ENCODE measurements at regions not wholly inside any gene's neighbourhood (a gene's known extent, or its start where the extent isn't known, plus 50 kb on each side); places are given as distances from the start of the nearest gene placed in this dataset.

DNA sequence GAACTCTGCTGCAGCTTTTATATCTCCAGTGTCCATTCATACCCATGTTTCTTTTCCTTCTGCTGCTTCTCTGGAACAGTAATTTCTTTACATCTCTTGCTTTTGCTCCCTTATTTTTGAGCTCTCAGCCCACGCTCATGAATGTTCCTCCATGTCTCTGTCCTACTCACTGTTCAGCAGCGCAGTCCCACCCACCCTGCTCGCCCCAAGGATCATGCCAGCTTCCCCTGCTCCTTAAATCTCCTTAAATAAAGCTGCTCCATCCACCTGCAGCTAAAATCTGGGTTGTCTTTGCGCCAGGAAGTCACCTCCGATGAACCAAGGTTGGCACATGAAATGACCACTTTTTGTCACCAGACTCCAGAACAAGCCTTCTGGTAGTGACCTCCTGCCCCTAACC, 201.1 kb upstream of the RGS6 start:
- DNase-seq (ENCODE audit: low spot score), result peak; percentile 12
- TF ChIP-seq, protein P1, sequence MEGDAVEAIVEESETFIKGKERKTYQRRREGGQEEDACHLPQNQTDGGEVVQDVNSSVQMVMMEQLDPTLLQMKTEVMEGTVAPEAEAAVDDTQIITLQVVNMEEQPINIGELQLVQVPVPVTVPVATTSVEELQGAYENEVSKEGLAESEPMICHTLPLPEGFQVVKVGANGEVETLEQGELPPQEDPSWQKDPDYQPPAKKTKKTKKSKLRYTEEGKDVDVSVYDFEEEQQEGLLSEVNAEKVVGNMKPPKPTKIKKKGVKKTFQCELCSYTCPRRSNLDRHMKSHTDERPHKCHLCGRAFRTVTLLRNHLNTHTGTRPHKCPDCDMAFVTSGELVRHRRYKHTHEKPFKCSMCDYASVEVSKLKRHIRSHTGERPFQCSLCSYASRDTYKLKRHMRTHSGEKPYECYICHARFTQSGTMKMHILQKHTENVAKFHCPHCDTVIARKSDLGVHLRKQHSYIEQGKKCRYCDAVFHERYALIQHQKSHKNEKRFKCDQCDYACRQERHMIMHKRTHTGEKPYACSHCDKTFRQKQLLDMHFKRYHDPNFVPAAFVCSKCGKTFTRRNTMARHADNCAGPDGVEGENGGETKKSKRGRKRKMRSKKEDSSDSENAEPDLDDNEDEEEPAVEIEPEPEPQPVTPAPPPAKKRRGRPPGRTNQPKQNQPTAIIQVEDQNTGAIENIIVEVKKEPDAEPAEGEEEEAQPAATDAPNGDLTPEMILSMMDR (IDR thresholded peaks at IDR 0.05), result no peak
- Histone ChIP-seq H3K27ac (no peak overlapping the region), H3K4me3 (no peak overlapping the region)

DNA sequence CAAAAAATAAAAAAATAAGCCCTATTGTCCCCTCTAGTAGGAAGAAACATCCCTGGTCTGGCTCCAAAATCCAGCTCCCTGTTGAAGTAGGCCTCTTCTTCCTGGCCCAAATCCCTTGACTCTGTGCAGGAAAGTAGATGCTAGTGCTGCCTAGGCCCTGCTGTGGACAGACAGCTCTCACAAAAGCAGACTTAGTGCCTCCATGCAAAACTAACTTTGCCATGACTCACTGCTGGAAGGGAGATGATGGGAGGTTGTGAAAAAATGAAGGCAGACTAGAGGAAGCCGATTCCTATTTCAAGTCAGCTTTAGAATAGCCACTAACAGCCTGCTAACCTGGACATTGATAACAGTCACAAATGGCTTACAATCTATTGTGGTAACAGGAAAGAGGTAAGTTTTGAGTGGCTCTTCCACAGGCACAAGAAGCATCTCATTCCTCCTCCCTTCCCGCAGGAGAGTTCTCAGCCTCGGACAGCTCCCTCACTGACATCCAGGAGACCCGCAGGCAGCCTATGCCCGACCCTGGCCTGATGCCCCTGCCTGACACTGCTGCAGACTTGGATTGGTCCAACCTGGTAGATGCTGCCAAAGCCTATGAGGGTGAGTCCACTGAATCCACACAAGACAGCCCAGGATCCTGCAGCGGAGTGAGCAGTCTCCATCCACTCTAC, 198.9 kb upstream of the RGS6 start:
- H3K27ac ChIP-seq, result peak overlapping the region in 1 of 2 donors; percentile 77
- TF ChIP-seq, protein P1 (IDR thresholded peaks at IDR 0.05), result no peak

DNA sequence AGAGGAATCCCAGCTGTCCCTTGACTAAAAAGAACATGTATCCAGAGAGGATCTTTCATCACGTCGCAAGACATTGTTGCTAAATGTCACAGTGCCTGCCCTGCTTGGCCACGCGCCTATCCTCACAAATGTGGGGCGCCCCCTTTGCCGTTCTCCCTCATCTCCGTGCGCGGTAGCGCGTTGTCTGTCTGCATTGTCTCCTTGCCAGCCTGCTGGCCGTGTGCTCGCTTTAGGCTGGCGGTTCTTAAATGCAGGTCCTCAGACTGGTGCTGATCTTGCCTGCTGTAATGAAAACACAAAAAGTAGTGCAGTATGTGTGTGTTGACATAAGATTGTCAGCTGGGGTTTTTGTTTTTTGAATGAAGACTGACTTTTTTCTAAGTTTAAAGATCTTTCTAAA, 198.2 kb upstream of the RGS6 start:
- TF ChIP-seq, protein P1 (IDR thresholded peaks at IDR 0.05), result no peak
- H3K4me3 ChIP-seq, result no peak overlapping the region
- peak; percentile 19 for DNase-seq (ENCODE audit: low spot score)
- peak overlapping the region in 1 of 2 donors; percentile 77 for H3K27ac ChIP-seq

More for the DNA sequence above, 198.9 kb upstream of the RGS6 start:
- no peak overlapping the region for H3K4me3 ChIP-seq
- DNase-seq (ENCODE audit: low spot score), result peak; percentile 60

DNA sequence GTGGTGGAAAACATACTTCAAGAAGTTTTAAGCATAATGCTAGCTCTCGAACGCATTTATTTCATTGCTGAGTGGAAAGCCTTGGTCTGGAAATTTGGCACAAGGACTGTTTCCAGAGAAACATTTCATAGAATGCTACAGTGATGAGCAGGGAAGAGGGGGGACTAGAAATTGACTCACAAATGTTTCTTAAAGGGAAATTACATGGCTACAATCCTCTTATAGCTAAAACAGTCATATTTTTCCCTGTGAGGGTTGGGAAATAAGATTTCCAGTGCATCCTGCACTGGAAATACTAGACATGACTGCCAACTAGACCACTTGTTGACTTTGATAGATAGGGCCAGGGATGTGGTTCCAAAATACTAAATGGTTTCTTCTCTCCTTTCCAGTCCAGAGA, 197.3 kb upstream of the RGS6 start:
- no peak overlapping the region for H3K4me3 ChIP-seq
- peak overlapping the region in 1 of 2 donors; percentile 18 for H3K27ac ChIP-seq
- DNase-seq (ENCODE audit: low spot score), result no peak
- TF ChIP-seq, protein P1 (IDR thresholded peaks at IDR 0.05), result no peak

DNA sequence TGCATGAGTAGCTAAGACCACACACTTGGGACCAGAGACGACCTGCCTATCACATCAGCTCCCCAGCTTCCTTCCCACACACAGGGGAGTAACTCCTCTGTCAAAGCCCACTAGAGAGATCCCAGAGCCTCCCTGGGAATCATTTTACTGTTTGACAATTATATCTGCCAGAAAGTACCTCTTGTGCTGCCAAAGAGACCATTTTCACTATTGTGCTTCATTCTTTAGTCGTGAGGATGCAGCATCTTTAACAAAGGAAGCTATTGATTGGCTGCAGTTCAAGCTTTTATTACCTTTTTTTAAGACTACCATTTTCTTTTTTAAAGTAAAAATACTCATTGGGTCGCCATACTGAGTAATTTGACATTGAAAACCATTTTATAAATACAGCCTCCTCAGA, 194.5 kb upstream of the RGS6 start:
- H3K27ac ChIP-seq, result no peak overlapping the region
- peak; percentile 9 for DNase-seq (ENCODE audit: low spot score)
- TF ChIP-seq, protein P1 (IDR thresholded peaks at IDR 0.05), result no peak

DNA sequence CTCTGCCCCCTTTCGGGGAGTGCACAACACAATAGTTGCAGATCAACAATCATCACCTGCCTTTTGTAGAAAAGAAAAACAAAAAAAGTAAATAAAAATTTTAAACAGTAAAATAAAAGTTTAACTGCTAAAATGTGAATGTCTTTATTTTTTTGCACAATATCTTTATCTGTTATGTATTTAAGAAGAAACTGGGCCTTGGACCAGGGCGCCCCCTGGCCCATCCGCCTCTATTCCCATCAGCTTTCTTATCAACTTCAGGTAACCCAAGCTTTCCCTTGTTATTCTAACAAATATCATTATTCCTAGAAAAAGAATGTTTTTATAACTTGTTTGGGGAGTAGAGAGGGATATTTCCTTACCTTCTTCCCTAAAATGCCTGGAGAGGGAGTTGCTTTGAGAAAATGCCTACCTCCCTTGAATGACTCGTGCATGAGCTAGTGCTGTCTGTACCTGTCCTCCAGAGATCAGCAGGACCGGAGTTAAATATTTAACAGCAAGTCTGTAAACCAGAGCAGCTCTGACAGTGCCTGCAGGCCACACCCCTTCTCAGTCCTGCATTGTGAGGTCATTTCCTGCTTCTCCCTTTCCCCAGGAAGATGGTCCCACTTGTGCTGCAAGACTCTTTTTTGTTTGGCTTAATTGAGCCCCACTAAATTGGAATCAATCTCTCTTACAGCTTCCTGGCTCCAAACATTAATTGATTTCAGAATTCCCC, 192.8 kb upstream of the RGS6 start:
- H3K27ac ChIP-seq, result no peak overlapping the region
- TF ChIP-seq, protein P1 (IDR thresholded peaks at IDR 0.05), result no peak
- H3K4me3 ChIP-seq, result no peak overlapping the region
- peak; percentile 31 for DNase-seq (ENCODE audit: low spot score)

More for the DNA sequence above, 194.5 kb upstream of the RGS6 start:
- no peak overlapping the region for H3K4me3 ChIP-seq

DNA sequence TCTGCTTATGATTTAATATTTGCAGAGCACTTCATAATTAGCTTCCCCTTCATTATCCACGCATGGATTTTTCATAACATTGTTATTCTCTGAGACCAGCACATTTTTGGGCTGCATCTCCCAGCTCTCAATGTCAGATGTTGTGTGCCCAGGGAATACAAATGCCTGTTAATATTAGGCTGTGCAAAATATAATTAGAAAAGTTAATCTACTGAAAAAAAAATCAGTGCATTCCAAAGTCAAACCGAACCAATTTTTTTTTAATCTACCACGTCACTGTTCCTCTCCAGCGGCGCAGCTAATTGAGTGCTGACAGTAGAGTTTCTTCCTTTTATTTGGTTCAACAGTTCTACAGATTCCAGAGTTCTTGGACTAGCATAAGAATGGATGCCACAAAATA, 191.0 kb upstream of the RGS6 start:
- H3K4me3 ChIP-seq, result no peak overlapping the region
- no peak overlapping the region for H3K27ac ChIP-seq
- TF ChIP-seq, protein P1 (IDR thresholded peaks at IDR 0.05), result no peak
- DNase-seq (ENCODE audit: low spot score), result no peak
